CD4-positive, CD25-positive, alpha-beta regulatory T cell (primary cell): ENCODE measurements at regions not wholly inside any gene's neighbourhood (a gene's known extent, or its start where the extent isn't known, plus 50 kb on each side); places are given as distances from the start of the nearest gene placed in this dataset.
A peak's percentile ranks its signal among the peaks of the same experiment; 100 is the strongest.
"Not testable (repeated sequence)": the region's sequence is repeated elsewhere in the genome, so short reads cannot be mapped to it uniquely, and the experiment has no call there.

Experiments
- ATAC-seq, 2 donors: fragments of 150-1000 bp; cut with Tn5 transposase; one replicate each; pipeline ENCODE4 v1.10.0; 2021; ENCODE audit warnings: low read depth in 2 of 2, moderate number of reproducible peaks in 2 of 2, moderate library complexity in 1 of 2
- DNase-seq, 3 donors: peaks; one replicate each; pipeline versions ENCODE4 v3.0.0 to v3.0.0-alpha.2; 2012 to 2022; ENCODE audit warnings: mixed read lengths in 1 of 3
- H3K27ac ChIP-seq: one replicate; pipeline ENCODE4 v1.7.0; 2013; ENCODE audit warnings: mild to moderate bottlenecking, low read length; ENCODE audit not compliant: insufficient read depth, poor library complexity, severe bottlenecking
- H3K27me3 ChIP-seq: one replicate; pipeline ENCODE4 v1.7.0; 2013; ENCODE audit warnings: low read length; ENCODE audit not compliant: control insufficient read depth, insufficient read depth
- H3K36me3 ChIP-seq: one replicate; pipeline ENCODE4 v1.7.0; 2013; ENCODE audit warnings: mild to moderate bottlenecking, low read length, moderate library complexity; ENCODE audit not compliant: control insufficient read depth, insufficient read depth
- H3K4me1 ChIP-seq: 2 replicates; pipeline ENCODE4 v1.7.0; 2013; ENCODE audit warnings: mild to moderate bottlenecking, low read length; ENCODE audit not compliant: insufficient read depth, control insufficient read depth, poor library complexity, severe bottlenecking
- H3K4me3 ChIP-seq: one replicate; pipeline ENCODE4 v1.7.0; 2013; ENCODE audit warnings: low read depth, mild to moderate bottlenecking, low read length, moderate library complexity
- H3K9me3 ChIP-seq, 2 experiments: 1 replicate in 1 of 2; 2 replicates in 1 of 2; pipeline ENCODE4 v1.7.0; 2013; ENCODE audit warnings: low read length in 2 of 2, mild to moderate bottlenecking in 1 of 2, moderate library complexity in 1 of 2; ENCODE audit not compliant: control insufficient read depth in 2 of 2
- H3K27ac Mint-ChIP-seq, 3 donors: one replicate each; pipeline ENCODE4 v1.8.0; 2020 to 2022; ENCODE audit warnings: mild to moderate bottlenecking in 3 of 3, mixed read lengths in 3 of 3, moderate library complexity in 2 of 3
- H3K27me3 Mint-ChIP-seq: one replicate; pipeline ENCODE4 v1.8.0; 2022; ENCODE audit warnings: mild to moderate bottlenecking, mixed read lengths
- H3K36me3 Mint-ChIP-seq: one replicate; pipeline ENCODE4 v1.8.0; 2020; ENCODE audit warnings: mixed read lengths
- H3K4me1 Mint-ChIP-seq, 4 donors: one replicate each; pipeline ENCODE4 v1.8.0; 2020 to 2022; ENCODE audit warnings: mixed read lengths in 4 of 4, mild to moderate bottlenecking in 1 of 4
- H3K4me3 Mint-ChIP-seq, 4 donors: one replicate each; pipeline ENCODE4 v1.8.0; 2020 to 2022; ENCODE audit warnings: mild to moderate bottlenecking in 4 of 4, mixed read lengths in 4 of 4, moderate library complexity in 3 of 4
- H3K9me3 Mint-ChIP-seq, 7 donors: one replicate each; pipeline ENCODE4 v1.8.0; 2020 to 2022; ENCODE audit warnings: mixed read lengths in 7 of 7, mild to moderate bottlenecking in 3 of 7, moderate library complexity in 2 of 7

DNA sequence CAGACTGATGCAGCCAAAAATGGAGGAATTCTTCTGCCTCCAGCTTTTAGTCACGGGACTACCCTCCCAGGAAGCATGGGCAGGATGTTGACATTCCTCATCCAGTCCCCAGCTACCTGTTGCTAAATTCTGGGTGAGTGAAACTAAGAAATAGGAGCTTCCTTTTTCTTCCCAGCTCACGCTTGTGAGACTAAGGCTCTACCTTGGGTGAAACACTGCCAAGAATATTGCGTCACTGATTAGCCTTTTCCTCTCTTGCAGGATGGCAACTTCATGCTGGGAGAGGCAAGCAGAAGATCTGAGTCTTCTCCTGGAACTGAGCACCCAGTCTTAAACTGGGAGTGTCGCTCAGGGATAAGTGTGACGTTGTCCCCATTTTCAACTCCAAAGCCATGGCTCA, 59.7 kb downstream of the RNU2-63P start:
- H3K36me3 Mint-ChIP-seq, ATAC-seq, DNase-seq, H3K9me3 Mint-ChIP-seq, H3K27me3 ChIP-seq, H3K4me3 ChIP-seq, H3K9me3 ChIP-seq, H3K27me3 Mint-ChIP-seq, H3K27ac ChIP-seq, H3K27ac Mint-ChIP-seq, H3K4me3 Mint-ChIP-seq, H3K4me1 Mint-ChIP-seq, H3K36me3 ChIP-seq, H3K4me1 ChIP-seq: not testable (repeated sequence)

DNA sequence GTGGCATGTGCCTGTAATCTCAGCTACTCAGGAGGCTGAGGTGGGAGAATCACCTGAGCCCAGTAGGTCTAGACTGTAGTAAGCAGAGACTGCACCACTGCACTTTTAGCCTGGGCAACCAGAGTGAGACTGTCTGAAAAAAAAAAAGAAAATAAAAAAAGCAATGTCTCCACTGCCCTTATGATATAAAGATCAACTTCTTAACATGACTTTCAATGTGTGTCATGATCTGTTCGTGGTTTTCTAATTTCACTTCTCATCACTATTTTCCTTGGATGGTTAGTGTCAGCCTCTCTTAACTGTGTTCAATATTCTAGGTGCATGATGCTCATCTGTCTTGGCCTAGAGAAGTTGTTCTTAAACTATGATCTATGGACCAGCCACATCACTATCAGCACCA, 67.3 kb downstream of the RNU2-63P start:
- H3K27ac Mint-ChIP-seq, H3K36me3 Mint-ChIP-seq: not testable (repeated sequence)

DNA sequence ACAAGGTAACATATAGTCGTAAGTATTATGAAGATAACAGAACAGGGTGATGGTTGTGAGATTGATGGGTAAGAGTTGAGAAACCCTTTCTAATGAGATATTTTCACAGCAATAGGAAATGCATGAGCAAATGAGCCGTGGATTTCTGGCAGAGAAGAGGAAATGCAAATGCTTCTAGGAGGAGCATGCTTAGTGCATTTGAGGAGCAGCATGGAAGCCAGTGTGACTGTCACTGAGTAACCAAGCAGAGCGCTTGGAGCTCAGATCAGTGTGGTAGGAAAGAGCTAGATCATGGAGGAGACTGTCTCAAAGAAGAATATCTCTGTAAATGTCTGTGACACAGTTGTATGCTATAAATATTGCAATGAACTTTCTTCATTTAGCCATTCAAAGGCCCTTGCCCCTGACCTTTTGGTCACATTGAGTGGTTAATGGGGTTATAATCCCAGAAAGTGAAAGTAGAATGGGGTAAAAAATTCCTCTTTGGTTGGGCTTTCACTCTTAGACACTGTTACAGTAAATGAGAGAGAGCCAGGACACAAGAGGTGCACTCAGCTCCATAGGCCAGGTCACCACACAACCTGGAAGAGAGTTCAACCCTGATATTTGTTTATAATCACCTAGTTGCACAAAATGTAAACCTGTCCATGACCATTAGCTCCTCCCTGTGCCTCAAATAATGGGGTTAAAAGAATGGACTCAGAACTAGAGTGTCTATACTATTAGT, 69.5 kb downstream of the RNU2-63P start:
- not testable (repeated sequence) for H3K4me1 Mint-ChIP-seq, H3K4me3 ChIP-seq, DNase-seq, H3K9me3 Mint-ChIP-seq, H3K27me3 ChIP-seq, H3K27me3 Mint-ChIP-seq, H3K4me1 ChIP-seq, H3K36me3 Mint-ChIP-seq, H3K27ac ChIP-seq, H3K36me3 ChIP-seq, H3K27ac Mint-ChIP-seq, ATAC-seq, H3K4me3 Mint-ChIP-seq, H3K9me3 ChIP-seq

More for the DNA sequence above, 67.3 kb downstream of the RNU2-63P start:
- H3K9me3 Mint-ChIP-seq, H3K27me3 ChIP-seq, H3K4me1 Mint-ChIP-seq, H3K36me3 ChIP-seq, H3K4me3 ChIP-seq, H3K9me3 ChIP-seq, ATAC-seq, H3K27me3 Mint-ChIP-seq, H3K4me3 Mint-ChIP-seq, H3K27ac ChIP-seq, DNase-seq, H3K4me1 ChIP-seq: not testable (repeated sequence)

DNA sequence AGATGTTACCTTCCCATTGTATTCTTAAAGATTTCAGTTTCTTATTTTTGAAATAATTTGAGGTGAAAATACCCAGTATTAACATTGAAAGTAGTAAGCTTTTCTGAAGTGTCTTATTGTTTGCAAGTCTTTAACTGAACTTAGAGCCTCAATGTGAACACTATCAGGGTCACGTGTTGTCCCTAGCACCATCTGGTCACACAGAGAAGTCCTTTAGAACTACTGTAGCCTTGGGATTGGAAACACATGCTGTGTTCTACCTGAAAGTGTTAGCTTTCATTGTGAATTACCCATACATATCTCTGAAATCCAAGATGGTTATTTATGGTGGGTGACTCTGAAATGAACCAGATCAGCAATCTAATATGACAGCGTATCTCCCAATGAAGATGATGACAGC, 77.0 kb downstream of the RNU2-63P start:
- not testable (repeated sequence) for H3K27ac ChIP-seq, H3K9me3 Mint-ChIP-seq, H3K4me1 ChIP-seq, H3K27me3 ChIP-seq, H3K9me3 ChIP-seq, ATAC-seq, H3K4me1 Mint-ChIP-seq, H3K36me3 Mint-ChIP-seq, H3K36me3 ChIP-seq, DNase-seq, H3K27ac Mint-ChIP-seq, H3K4me3 ChIP-seq, H3K4me3 Mint-ChIP-seq, H3K27me3 Mint-ChIP-seq

DNA sequence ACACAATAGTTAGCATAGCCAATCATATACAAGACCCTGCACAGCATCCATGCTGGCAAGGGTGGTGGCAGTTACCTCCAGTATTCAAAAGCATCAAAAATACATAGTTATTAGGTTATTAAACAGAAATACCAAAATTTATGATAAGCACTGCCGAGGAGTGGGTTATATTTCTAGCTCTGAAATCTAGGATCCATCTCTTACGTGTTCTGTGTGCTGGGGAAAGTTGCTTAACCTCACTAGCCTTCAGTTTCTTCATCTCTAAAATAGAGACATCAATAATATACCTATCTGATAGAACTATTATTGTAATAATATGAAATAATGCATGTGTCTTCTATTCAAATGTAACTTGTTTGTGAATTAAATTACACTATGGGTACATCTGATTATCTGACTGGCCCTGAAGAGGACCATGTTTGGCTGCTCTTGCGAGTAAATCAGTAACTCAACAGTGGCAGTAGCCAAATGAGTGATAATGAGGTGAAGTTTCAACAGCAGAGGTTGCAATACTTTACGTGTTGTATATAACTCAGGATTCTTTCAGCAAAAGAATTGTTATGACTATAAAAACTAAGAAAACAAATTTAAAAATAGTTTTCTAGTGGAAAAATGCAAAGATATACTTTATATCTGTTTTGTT, 93.5 kb upstream of the RGPD2 start:
- not testable (repeated sequence) for H3K9me3 Mint-ChIP-seq, H3K27me3 ChIP-seq, H3K27ac ChIP-seq, H3K4me3 Mint-ChIP-seq, H3K9me3 ChIP-seq, H3K36me3 ChIP-seq, H3K4me1 ChIP-seq, H3K27me3 Mint-ChIP-seq, ATAC-seq, H3K4me3 ChIP-seq, H3K36me3 Mint-ChIP-seq, DNase-seq, H3K4me1 Mint-ChIP-seq, H3K27ac Mint-ChIP-seq

DNA sequence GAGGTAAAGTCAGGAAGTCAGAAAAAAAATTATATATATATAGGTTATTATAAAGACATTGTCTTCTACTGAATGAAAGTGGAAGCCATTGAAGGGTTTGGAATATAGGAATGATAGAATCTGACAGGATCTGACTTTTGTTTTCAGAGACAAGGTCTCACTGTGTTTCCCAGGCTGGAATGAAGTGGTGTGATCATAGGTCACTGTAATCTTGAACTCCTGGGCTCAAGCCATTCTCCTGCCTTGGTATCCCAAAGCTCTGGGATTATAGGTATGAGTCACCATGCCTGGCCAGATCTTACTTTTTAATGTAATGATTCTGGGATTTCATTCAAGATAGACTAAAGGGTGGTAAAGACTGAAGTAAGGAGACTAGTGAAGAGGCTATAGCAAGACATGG, 91.6 kb upstream of the RGPD2 start:
- not testable (repeated sequence) for H3K27ac ChIP-seq, H3K36me3 ChIP-seq, H3K4me3 Mint-ChIP-seq, H3K27ac Mint-ChIP-seq, H3K9me3 ChIP-seq, H3K27me3 Mint-ChIP-seq, H3K4me1 Mint-ChIP-seq, H3K4me1 ChIP-seq, ATAC-seq, H3K36me3 Mint-ChIP-seq, H3K4me3 ChIP-seq, DNase-seq, H3K27me3 ChIP-seq, H3K9me3 Mint-ChIP-seq

DNA sequence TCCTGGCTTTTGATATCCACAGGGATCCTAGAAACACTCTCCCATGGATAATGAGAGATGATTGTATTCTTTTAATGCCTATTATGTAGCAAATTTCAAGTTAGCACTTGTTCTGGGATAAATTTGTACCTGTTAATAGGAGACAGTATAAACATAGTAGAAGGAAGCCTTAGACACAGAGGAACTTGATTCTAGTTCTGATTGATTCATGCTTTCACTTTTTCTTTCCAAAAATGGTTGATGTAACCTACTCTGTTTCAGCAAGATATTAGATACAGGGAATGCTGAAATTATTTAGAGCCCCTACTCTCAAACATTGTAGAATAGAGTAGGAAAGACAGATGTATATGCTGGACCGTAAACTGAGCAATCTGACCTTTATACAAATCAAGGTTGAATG, 85.3 kb upstream of the RGPD2 start:
- H3K27me3 Mint-ChIP-seq, H3K36me3 ChIP-seq, H3K27ac ChIP-seq, H3K27ac Mint-ChIP-seq, H3K36me3 Mint-ChIP-seq, H3K27me3 ChIP-seq, H3K9me3 ChIP-seq, ATAC-seq, H3K4me1 ChIP-seq, H3K9me3 Mint-ChIP-seq, H3K4me1 Mint-ChIP-seq, DNase-seq: not testable (repeated sequence)
- H3K4me3 ChIP-seq, result peak overlapping the region; percentile 32
- peak overlapping the region in 1 of 4 donors; percentile 48 for H3K4me3 Mint-ChIP-seq

DNA sequence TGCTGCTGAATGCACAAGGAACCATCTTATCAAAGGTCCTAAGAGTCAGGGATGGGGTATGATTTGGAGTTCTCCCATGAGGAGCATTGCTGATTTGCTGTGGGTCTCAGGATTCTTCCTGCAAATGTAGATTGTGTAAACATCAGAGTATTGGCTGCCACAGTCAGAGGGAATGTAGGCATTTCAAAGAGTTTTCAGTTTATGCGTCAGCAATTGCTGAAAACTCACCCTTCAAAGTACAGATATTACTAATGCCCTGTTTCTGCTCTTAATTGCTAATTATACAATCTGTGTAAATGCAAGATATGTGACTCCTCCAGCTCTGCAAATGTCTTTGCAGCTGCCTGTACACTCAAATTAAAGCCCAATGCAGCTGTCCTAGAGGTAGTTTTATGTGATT, 83.4 kb upstream of the RGPD2 start:
- not testable (repeated sequence) for DNase-seq, H3K4me1 ChIP-seq, H3K4me3 Mint-ChIP-seq, H3K4me1 Mint-ChIP-seq, H3K27me3 ChIP-seq, H3K27ac ChIP-seq, H3K9me3 ChIP-seq, H3K27ac Mint-ChIP-seq, ATAC-seq, H3K9me3 Mint-ChIP-seq, H3K36me3 Mint-ChIP-seq, H3K36me3 ChIP-seq, H3K27me3 Mint-ChIP-seq, H3K4me3 ChIP-seq
